HL-60 (cell line): ENCODE measurements at regions not wholly inside any gene's neighbourhood (a gene's known extent, or its start where the extent isn't known, plus 50 kb on each side); places are given as distances from the start of the nearest gene placed in this dataset.
"Not testable (repeated sequence)": the region's sequence is repeated elsewhere in the genome, so short reads cannot be mapped to it uniquely, and the experiment has no call there.

ENCODE experiments used
- DNase-seq, 2 experiments: peaks; one replicate each; pipeline ENCODE4 v3.0.0-alpha.2; 2010 to 2020; ENCODE audit warnings: low read depth in 1 of 2, low spot score in 1 of 2
- H3K27ac ChIP-seq: fragments of 250-450 bp; sonication (Bioruptor Pico); replicated peaks from 2 replicates; pipeline ENCODE4 v1.5.1; 2020; ENCODE audit warnings: mild to moderate bottlenecking, moderate library complexity
- H3K27me3 ChIP-seq: fragments of 250-450 bp; sonication (Bioruptor Pico); 2 replicates; pipeline ENCODE4 v1.5.1; 2021; ENCODE audit warnings: mild to moderate bottlenecking, moderate library complexity; ENCODE audit not compliant: insufficient read depth, poor library complexity, severe bottlenecking
- H3K4me3 ChIP-seq: replicated peaks from 2 replicates; pipeline ENCODE4 v1.5.1; 2011; ENCODE audit warnings: mild to moderate bottlenecking, control low read depth, low read length; ENCODE audit not compliant: insufficient read depth
- CTCF ChIP-seq: IDR thresholded peaks from one replicate; pipeline ENCODE4 v1.5.1; 2011; ENCODE audit warnings: low read length, control low read depth, inconsistent platforms; ENCODE audit not compliant: insufficient read depth
- GABPA ChIP-seq: IDR thresholded peaks from 2 replicates; pipeline ENCODE4 v1.6.1; 2012; ENCODE audit warnings: low read depth
- POLR2AphosphoS5 ChIP-seq: IDR thresholded peaks from 2 replicates; pipeline ENCODE4 v1.6.1; 2012; ENCODE audit warnings: low read depth
- REST ChIP-seq: IDR thresholded peaks from 2 replicates; pipeline ENCODE4 v1.6.1; 2012; ENCODE audit warnings: low read depth; ENCODE audit not compliant: insufficient replicate concordance
- SPI1 ChIP-seq: IDR thresholded peaks from 2 replicates; pipeline ENCODE4 v1.6.1; 2012; ENCODE audit warnings: low read depth, mild to moderate bottlenecking, borderline replicate concordance

DNA sequence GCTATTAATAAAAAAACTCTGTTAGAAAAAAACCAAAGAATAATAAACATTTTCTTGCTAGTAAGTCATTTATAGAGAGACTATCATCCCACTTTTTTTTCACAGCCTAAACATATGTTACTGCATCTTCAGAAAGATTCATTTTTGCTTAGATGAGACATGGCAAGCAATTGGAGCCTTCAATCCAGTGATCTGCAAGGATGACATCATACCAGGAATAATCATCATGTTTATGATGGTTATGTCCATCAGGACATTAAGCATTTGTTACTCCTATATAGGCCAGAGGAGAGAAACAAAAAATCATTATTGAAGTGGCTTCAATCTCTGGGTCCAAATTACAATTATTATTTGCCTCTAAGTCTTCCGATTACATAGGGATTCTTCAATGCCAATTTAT lies 626.3 kb upstream of the CCNG1 start:
- Histone ChIP-seq H3K27ac (no peak overlapping the region), H3K27me3 (no peaks in the 10 kb centered on the region), H3K4me3 (no peak overlapping the region)
- no peak for DNase-seq
- TF ChIP-seq SPI1 (no peak), POLR2AphosphoS5 (no peak), GABPA (no peak), CTCF (no peak), REST (no peak)

- TF ChIP-seq CTCF (no peak), SPI1 (no peak), REST (no peak)
- Histone ChIP-seq H3K27me3 (no peaks in the 10 kb centered on the region), H3K27ac (no peak overlapping the region), H3K4me3 (no peak overlapping the region)
- no peak for DNase-seq
Observed at GRCh38 chr5:162816816-162817215, 620.6 kb upstream of the CCNG1 start.

DNA sequence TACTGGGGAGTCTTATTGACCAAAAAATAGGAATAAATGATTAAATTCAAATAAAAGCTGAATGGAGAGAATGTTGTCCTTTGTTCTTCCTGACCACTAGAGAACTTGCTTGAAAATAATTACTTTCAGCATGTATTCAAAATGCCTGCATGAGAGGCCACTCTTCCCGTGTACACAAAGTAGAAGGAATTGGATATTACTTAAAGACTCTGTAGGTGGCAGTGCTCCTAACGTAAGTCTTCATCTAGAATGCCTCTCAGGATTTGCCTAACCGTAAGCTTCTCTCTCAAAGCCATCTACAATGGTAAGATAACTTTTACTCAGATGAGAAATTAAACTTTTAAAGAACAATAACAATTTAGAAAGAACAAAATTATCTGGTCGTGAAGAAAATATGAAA lies 620.0 kb upstream of the CCNG1 start:
- no peak for DNase-seq
- no peak overlapping the region for H3K27ac ChIP-seq
- no peak overlapping the region for H3K4me3 ChIP-seq
- no peaks in the 10 kb centered on the region for H3K27me3 ChIP-seq
- TF ChIP-seq CTCF: no peak
- no peak for TF ChIP-seq POLR2AphosphoS5
- no peak for TF ChIP-seq SPI1
- TF ChIP-seq GABPA: no peak
- TF ChIP-seq REST: no peak

GRCh38 chr5:162821664-162822063 lies 615.7 kb upstream of the CCNG1 start:
- not testable (repeated sequence) for H3K27me3 ChIP-seq, H3K27ac ChIP-seq, DNase-seq, H3K4me3 ChIP-seq
